ENCODE measurements at regions not wholly inside any gene's neighbourhood (a gene's known extent, or its start where the extent isn't known, plus 50 kb on each side); places are given as distances from the start of the nearest gene placed in this dataset.
"Not testable (repeated sequence)": the region's sequence is repeated elsewhere in the genome, so short reads cannot be mapped to it uniquely, and the experiment has no call there.

DNA sequence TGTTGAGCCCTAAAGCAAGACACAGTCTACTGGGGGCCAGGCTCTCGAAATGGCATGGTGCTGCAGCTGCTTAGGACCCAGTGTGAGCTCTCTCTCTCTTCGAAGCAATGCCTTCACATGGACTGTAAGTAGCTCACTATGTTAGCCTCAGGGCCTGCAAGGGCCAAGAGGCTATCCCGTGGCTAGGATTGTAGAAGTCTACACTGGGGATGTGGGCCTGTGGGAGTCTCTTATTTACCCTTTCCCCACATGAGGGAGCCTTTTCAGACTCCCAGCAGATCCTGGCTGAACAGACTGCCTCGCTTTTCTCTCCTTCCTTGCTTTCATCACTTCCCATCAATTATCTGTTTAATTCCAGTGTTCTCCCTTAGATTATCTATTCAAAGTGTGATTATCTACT, 101.4 kb downstream of the GPR65 start:
- WGBS (ENCODE audit: insufficient coverage): no CpG with 5 or more reads among the region's 4 CpGs
- Histone ChIP-seq H3K36me3 (ENCODE audit: control insufficient read depth, insufficient read depth, low read length) (no peaks in the 10 kb centered on the region), H3K9me3 (replicated peaks; ENCODE audit: control insufficient read depth, low read depth, low read length) (no peaks in the 10 kb centered on the region), H3K27ac (ENCODE audit: low read length) (no peak overlapping the region), H3K27me3 (ENCODE audit: control insufficient read depth, insufficient read depth, low read length) (no peaks in the 10 kb centered on the region), H3K4me1 (ENCODE audit: control insufficient read depth, insufficient read depth, low read length) (no peaks in the 10 kb centered on the region), H3K4me3 (ENCODE audit: low read length) (no peak overlapping the region)
- no peak for DNase-seq

DNA sequence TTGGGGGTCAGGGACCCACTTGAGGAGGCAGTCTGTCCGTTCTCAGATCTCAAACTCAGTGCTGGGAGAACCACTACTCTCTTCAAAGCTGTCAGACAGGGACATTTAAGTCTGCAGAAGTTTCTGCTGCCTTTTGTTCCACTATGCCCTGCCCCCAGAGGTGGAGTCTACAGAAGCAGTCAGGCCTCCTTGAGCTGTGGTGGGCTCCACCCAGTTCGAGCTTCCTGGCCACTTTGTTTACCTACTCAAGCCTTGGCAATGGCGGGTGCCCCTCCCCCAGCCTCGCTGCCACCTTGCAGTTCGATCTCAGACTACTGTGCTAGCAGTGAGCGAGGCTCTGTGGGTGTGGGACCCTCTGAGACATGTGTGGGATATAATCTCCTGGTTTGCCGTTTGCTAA, 122.7 kb downstream of the GPR65 start:
- not testable (repeated sequence) for H3K9me3 ChIP-seq (replicated peaks; ENCODE audit: control insufficient read depth, low read depth, low read length); DNase-seq; H3K4me3 ChIP-seq (ENCODE audit: low read length); H3K27me3 ChIP-seq (ENCODE audit: control insufficient read depth, insufficient read depth, low read length); H3K36me3 ChIP-seq (ENCODE audit: control insufficient read depth, insufficient read depth, low read length); H3K4me1 ChIP-seq (ENCODE audit: control insufficient read depth, insufficient read depth, low read length); H3K27ac ChIP-seq (ENCODE audit: low read length)
- 50% methylated on average over 2 of the region's 7 CpGs for WGBS (ENCODE audit: insufficient coverage)

DNA sequence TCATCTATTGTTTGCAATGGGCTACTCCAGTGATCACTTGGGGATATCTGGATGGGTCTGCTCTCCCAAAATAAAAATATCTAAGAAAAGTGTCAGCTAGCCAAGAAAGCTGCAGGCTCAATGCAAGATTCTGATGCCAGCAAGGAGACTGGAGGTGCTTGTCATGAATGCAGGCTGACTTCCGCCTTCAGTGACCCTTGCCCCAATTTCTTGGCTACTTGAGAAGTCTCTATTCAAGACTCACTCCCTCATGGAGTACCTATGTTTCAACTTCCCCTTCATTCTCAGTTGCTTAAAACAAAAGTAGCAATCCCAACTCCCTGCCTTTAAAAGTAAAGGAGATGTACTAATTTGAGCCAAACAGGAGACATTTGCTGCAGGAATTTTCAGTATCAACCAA, 123.9 kb downstream of the GPR65 start:
- no peaks in the 10 kb centered on the region for H3K4me1 ChIP-seq (ENCODE audit: control insufficient read depth, insufficient read depth, low read length)
- H3K9me3 ChIP-seq (replicated peaks; ENCODE audit: control insufficient read depth, low read depth, low read length): no peaks in the 10 kb centered on the region
- peak; percentile 11 for DNase-seq
- no peaks in the 10 kb centered on the region for H3K27me3 ChIP-seq (ENCODE audit: control insufficient read depth, insufficient read depth, low read length)
- no peaks in the 10 kb centered on the region for H3K36me3 ChIP-seq (ENCODE audit: control insufficient read depth, insufficient read depth, low read length)
- WGBS (ENCODE audit: insufficient coverage): 57% methylated on average over 1 of the region's 1 CpG
- no peak overlapping the region for H3K27ac ChIP-seq (ENCODE audit: low read length)
- H3K4me3 ChIP-seq (ENCODE audit: low read length): no peak overlapping the region

DNA sequence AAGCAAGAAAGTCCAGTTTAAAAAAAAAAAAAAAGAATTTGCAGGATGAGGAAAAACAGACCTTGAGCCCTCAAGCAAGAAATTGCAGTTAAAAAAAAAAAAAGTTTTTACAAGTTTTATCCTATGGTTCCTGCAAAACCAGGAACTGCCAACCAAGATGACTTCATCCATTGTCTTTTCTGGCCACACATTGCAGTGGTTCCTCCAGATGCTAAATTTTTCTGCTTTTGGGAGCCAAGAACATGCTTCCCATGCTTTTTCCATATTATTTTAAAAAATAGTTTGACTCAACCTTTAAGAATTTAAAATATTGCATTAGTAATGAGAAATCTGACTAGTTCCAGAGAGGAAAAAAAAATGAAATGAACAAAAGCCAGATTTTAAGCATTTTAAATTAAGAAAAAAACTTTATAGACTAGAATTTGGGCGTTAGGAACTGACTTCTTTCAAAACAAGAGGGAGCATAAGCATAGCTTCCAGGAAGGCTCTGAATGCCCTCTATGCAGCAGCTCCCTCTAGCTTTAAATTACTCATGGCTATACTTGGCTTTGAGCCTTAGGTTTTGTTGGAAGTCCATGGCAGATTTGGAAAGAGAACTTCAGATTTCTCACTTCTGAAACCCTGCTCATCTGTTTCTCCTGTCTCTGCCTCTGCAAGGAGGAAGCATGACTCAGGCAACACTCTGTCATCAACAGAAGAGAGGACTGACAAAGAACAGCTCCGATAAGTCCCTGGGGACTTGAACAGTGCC, 124.5 kb downstream of the GPR65 start:
- H3K27ac ChIP-seq (ENCODE audit: low read length): no peak overlapping the region
- no CpG with 5 or more reads among the region's 2 CpGs for WGBS (ENCODE audit: insufficient coverage)
- H3K9me3 ChIP-seq (replicated peaks; ENCODE audit: control insufficient read depth, low read depth, low read length): no peaks in the 10 kb centered on the region
- peak; percentile 49 for DNase-seq
- no peaks in the 10 kb centered on the region for H3K27me3 ChIP-seq (ENCODE audit: control insufficient read depth, insufficient read depth, low read length)
- H3K4me3 ChIP-seq (ENCODE audit: low read length): no peak overlapping the region
- H3K36me3 ChIP-seq (ENCODE audit: control insufficient read depth, insufficient read depth, low read length): no peaks in the 10 kb centered on the region
- H3K4me1 ChIP-seq (ENCODE audit: control insufficient read depth, insufficient read depth, low read length): no peaks in the 10 kb centered on the region

DNA sequence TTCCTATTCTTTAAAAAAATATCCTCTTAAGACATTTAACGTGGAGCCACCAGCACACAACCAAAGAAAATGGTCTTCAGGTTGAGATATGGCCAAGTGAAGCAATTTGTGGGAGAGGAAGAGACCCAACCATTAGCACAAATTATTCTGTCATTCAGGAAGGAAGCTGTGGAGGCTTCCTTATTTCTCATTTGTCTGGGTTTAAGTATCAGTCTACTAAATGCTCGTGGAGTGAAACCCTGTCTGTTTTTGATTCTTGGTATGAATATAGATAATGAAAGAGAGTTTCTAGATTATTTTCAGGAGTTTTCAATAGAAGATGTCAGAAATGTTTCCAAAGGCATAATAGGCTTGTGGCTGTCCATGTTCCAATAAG, 125.1 kb downstream of the GPR65 start:
- no CpG with 5 or more reads among the region's 2 CpGs for WGBS (ENCODE audit: insufficient coverage)
- no peak for DNase-seq
- no peaks in the 10 kb centered on the region for H3K27me3 ChIP-seq (ENCODE audit: control insufficient read depth, insufficient read depth, low read length)
- H3K36me3 ChIP-seq (ENCODE audit: control insufficient read depth, insufficient read depth, low read length): no peaks in the 10 kb centered on the region
- H3K27ac ChIP-seq (ENCODE audit: low read length): no peak overlapping the region
- no peak overlapping the region for H3K4me3 ChIP-seq (ENCODE audit: low read length)
- no peaks in the 10 kb centered on the region for H3K9me3 ChIP-seq (replicated peaks; ENCODE audit: control insufficient read depth, low read depth, low read length)
- H3K4me1 ChIP-seq (ENCODE audit: control insufficient read depth, insufficient read depth, low read length): no peaks in the 10 kb centered on the region

Measured in muscle of leg (tissue), 3 donors.